Tibial artery (tissue), 4 donors: ENCODE measurements at regions not wholly inside any gene's neighbourhood (a gene's known extent, or its start where the extent isn't known, plus 50 kb on each side); places are given as distances from the start of the nearest gene placed in this dataset.
A peak's percentile ranks its signal among the peaks of the same experiment; 100 is the strongest.

Source experiments
- DNase-seq, 2 donors: peaks; one replicate each; pipeline ENCODE4 v3.0.0-alpha.2; 2019
- H3K27ac ChIP-seq, 2 donors: fragments of 200-600 bp; sonication (generic) in 1 of 2; 1 replicate in 1 of 2; 2 replicates in 1 of 2; pipeline ENCODE4 v1.5.1; 2018 to 2019; ENCODE audit warnings: mild to moderate bottlenecking in 1 of 2
- H3K27me3 ChIP-seq, 2 donors: fragments of 200-600 bp; sonication (generic) in 1 of 2; one replicate each; pipeline versions ENCODE4 v1.5.1 to v1.6.0; 2016 to 2019
- H3K36me3 ChIP-seq, 3 donors: fragments of 200-600 bp; sonication (generic) in 2 of 3; one replicate each; pipeline ENCODE4 v1.5.1; 2016 to 2019; ENCODE audit warnings: mild to moderate bottlenecking in 2 of 3
- H3K4me1 ChIP-seq, 4 donors: fragments of 200-600 bp; sonication (generic) in 2 of 4; 1 replicate in 3 of 4; 2 replicates in 1 of 4; pipeline ENCODE4 v1.5.1; 2016 to 2019
- H3K4me3 ChIP-seq, 2 donors: fragments of 200-600 bp; sonication (generic) in 1 of 2; 1 replicate in 1 of 2; 2 replicates in 1 of 2; pipeline ENCODE4 v1.5.1; 2018 to 2019; ENCODE audit warnings: mild to moderate bottlenecking in 2 of 2
- H3K9me3 ChIP-seq, 3 donors: fragments of 200-600 bp; sonication (generic) in 1 of 3; one replicate each; pipeline ENCODE4 v1.5.1; 2016 to 2019
- intact Hi-C: fragments of 100-400 bp; cut with DNase I; formaldehyde crosslinking; loops from one replicate; pipeline ENCODE4 v1.15.0; 2023; ENCODE audit warnings: low total_unique reads
- TF ChIP-seq, protein P1 (sequence below), 2 experiments: fragments of 200-600 bp in 1 of 2; fragments of 450-650 bp in 1 of 2; IDR thresholded peaks; one replicate each; pipeline ENCODE4 v1.5.1; 2017 to 2019; ENCODE audit warnings: antibody characterized with exemption in 2 of 2, mild to moderate bottlenecking in 1 of 2, moderate library complexity in 1 of 2

DNA sequence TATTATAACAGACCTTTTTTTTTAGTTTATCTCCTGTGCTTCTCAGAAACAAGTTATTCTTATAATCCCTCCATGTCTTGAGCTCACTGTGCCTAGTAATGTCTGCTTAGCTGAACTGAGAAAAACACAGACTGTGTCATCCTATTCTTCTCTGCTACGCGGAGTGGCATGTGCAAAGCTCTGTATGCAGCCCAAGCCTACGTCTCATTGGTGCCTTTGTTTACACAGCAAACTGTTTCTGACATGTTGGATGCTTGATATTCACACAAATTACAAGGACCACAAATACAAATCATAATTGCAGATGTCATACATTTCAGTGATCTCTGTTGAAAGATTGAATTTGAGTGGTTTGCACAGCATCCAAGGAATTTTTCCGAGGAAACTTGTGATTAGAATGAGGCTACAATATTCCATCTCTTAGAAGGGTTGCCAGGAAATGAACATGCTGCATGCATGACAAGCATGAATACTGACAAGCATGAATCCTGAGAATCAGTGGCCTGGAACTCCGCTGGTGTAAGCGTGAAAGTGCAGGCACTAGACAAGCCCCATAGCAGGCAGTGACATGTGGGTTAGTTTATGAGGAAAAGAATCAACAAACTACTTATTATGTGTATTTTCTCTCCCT lies 128.4 kb upstream of the SGK1 start:
- no peak for DNase-seq
- Histone ChIP-seq H3K36me3 (no peaks in the 10 kb centered on the region), H3K27ac (no peak overlapping the region), H3K4me1 (peaks cover 0 to 6% (median 0%) of the 10 kb centered on the region in 4 donors), H3K27me3 (no peaks in the 10 kb centered on the region), H3K9me3 (no peaks in the 10 kb centered on the region), H3K4me3 (no peak overlapping the region)
- TF ChIP-seq, protein P1, sequence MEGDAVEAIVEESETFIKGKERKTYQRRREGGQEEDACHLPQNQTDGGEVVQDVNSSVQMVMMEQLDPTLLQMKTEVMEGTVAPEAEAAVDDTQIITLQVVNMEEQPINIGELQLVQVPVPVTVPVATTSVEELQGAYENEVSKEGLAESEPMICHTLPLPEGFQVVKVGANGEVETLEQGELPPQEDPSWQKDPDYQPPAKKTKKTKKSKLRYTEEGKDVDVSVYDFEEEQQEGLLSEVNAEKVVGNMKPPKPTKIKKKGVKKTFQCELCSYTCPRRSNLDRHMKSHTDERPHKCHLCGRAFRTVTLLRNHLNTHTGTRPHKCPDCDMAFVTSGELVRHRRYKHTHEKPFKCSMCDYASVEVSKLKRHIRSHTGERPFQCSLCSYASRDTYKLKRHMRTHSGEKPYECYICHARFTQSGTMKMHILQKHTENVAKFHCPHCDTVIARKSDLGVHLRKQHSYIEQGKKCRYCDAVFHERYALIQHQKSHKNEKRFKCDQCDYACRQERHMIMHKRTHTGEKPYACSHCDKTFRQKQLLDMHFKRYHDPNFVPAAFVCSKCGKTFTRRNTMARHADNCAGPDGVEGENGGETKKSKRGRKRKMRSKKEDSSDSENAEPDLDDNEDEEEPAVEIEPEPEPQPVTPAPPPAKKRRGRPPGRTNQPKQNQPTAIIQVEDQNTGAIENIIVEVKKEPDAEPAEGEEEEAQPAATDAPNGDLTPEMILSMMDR (IDR thresholded peaks at IDR 0.05): no peak
- intact Hi-C loops: no loop called here

DNA sequence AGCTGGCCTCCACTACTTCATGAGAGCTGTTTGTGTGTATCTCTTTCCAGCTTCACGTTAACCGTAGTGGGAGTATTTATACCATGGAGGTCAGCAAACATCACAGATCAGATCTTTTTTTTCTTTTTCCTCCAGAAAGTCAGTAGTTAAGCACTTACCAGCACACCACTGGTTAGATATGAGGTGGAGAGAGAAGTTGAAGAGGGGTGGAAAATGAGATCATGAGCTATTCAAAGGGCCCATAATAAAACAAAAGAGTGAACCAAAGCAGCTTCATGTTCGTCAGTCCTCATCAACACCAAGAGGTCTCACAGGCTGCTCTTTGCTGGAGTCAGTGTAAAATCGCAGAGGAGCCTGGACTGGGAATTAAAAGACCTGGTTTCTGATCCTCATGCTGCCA lies 125.1 kb upstream of the SGK1 start:
- Histone ChIP-seq H3K36me3 (no peaks in the 10 kb centered on the region), H3K27ac (no peak overlapping the region), H3K9me3 (no peaks in the 10 kb centered on the region), H3K27me3 (no peaks in the 10 kb centered on the region), H3K4me3 (no peak overlapping the region), H3K4me1 (peaks cover 0 to 6% (median 0%) of the 10 kb centered on the region in 4 donors)
- no peak for DNase-seq
- TF ChIP-seq, protein P1 (IDR thresholded peaks at IDR 0.05): no peak
- intact Hi-C loops: no loop called here

DNA sequence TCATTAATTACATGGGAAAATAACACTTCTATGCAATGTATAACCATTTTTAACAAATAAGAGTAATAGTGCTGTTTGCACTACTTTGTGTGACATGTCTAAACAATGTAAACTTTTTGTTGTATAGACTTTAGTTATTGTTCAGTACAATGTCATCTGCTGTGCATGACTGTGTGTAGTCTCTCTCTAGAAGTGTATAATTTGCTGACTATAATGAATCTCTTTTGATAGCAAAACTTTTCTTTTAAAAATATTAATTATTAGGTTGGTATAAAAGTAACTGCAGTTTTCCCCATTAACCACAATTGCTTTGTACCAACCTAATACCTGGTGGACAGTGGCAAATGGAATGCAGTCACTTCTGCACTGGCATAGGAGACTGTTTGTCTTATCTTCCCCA lies 124.2 kb upstream of the SGK1 start:
- Histone ChIP-seq H3K36me3 (no peaks in the 10 kb centered on the region), H3K27me3 (no peaks in the 10 kb centered on the region), H3K4me1 (peaks cover 0 to 2% (median 0%) of the 10 kb centered on the region in 4 donors), H3K27ac (no peak overlapping the region), H3K4me3 (no peak overlapping the region), H3K9me3 (no peaks in the 10 kb centered on the region)
- no peak for DNase-seq
- intact Hi-C loops: no loop called here
- TF ChIP-seq, protein P1 (IDR thresholded peaks at IDR 0.05): no peak

DNA sequence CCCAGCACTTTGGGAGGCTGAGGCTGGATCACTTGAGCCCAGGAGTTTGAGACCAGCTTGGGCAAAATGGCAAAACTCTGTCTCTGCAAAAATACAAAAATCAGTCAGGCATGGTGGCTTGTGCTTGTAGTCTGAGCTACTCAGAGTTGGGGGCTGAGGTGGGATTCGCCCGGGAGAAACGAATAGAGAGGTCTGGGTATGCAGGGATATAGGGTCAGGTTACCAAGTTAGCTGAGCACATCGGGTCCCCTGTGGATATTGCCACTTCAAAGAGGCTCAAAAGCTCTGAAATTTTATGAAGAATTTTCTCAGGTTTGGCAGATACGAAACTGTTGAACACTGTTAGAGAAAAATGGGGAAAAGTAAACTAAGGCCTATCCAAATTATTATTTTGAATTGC lies 120.9 kb upstream of the SGK1 start:
- H3K9me3 ChIP-seq: no peaks in the 10 kb centered on the region
- no peaks in the 10 kb centered on the region for H3K36me3 ChIP-seq
- H3K27ac ChIP-seq: no peak overlapping the region
- no peaks in the 10 kb centered on the region for H3K27me3 ChIP-seq
- no peak overlapping the region for H3K4me3 ChIP-seq
- TF ChIP-seq, protein P1 (IDR thresholded peaks at IDR 0.05): no peak
- intact Hi-C loops: no loop called here
- no peaks in the 10 kb centered on the region for H3K4me1 ChIP-seq
- no peak for DNase-seq

DNA sequence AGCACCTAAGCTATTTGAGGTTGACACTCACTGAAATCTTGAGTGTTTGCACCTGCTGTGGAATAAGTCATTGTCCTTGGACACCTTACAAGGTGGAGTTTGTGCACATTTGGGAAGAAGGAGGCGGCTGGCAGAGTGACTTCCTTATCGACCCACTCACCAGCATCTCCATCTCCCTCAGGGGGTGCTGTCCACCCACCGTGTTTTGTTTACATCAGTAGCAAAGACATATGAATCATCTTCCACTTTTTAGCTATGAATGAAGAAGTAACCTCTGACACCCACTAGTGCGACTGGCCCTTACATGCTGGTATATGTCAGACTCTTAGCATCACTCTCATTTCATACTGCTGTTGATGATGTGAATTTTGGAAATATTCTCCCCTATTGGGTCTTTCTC lies 119.5 kb upstream of the SGK1 start:
- no peaks in the 10 kb centered on the region for H3K4me1 ChIP-seq
- H3K9me3 ChIP-seq: no peaks in the 10 kb centered on the region
- H3K27ac ChIP-seq: no peak overlapping the region
- no peak overlapping the region for H3K4me3 ChIP-seq
- TF ChIP-seq, protein P1 (IDR thresholded peaks at IDR 0.05): no peak
- no peaks in the 10 kb centered on the region for H3K36me3 ChIP-seq
- H3K27me3 ChIP-seq: no peaks in the 10 kb centered on the region
- intact Hi-C loops: no loop called here
- peak in 1 of 2 donors; percentile 25 for DNase-seq

DNA sequence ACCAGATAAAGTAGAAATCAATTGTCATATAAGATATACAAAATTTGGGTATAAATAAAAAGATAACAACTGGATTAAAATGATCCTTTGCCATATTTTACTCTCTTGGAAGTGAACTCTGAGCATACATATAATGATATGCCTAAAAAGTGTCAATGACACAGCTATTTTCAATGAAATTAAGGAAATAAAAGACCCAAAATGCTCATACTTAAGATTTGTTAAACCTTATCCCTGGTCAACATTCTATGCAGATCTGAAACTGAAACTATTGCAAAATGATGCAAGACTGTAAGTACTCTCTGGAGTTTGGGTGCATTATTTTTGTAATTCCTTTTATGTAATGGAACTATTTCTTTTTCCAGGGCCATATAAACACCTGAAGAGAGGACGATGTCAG lies 119.0 kb upstream of the SGK1 start:
- H3K4me3 ChIP-seq: no peak overlapping the region
- intact Hi-C loops: no loop called here
- no peaks in the 10 kb centered on the region for H3K27me3 ChIP-seq
- H3K4me1 ChIP-seq: no peaks in the 10 kb centered on the region
- H3K27ac ChIP-seq: no peak overlapping the region
- no peaks in the 10 kb centered on the region for H3K36me3 ChIP-seq
- H3K9me3 ChIP-seq: no peaks in the 10 kb centered on the region
- TF ChIP-seq, protein P1 (IDR thresholded peaks at IDR 0.05): no peak
- DNase-seq: no peak
